ENCODE measurements at regions not wholly inside any gene's neighbourhood (a gene's known extent, or its start where the extent isn't known, plus 50 kb on each side); places are given as distances from the start of the nearest gene placed in this dataset.

- no peak for DNase-seq (ENCODE audit: low read depth)
Measured at GRCh38 chr5:88144219-88145001, 124.2 kb downstream of the TMEM161B start.

- no peak for DNase-seq (ENCODE audit: low read depth)
Measured at GRCh38 chr5:88143693-88144218, 124.9 kb downstream of the TMEM161B start.

GRCh38 chr5:88142886-88143692 is 125.6 kb downstream of the TMEM161B start:
- DNase-seq (ENCODE audit: low read depth), result no peak

- no peak for DNase-seq (ENCODE audit: low read depth)
Measured at GRCh38 chr5:88142636-88142885, 126.1 kb downstream of the TMEM161B start.

- DNase-seq (ENCODE audit: low read depth), result peak; percentile 56
Measured at GRCh38 chr5:88140856-88141752, 127.5 kb downstream of the TMEM161B start.

GRCh38 chr5:88140396-88140855 is 128.2 kb downstream of the TMEM161B start:
- no peak for DNase-seq (ENCODE audit: low read depth)

GRCh38 chr5:88130211-88130815 is 138.3 kb downstream of the TMEM161B start:
- DNase-seq (ENCODE audit: low read depth), result no peak

GRCh38 chr5:88128813-88129212 is 139.8 kb downstream of the TMEM161B start:
- DNase-seq (ENCODE audit: low read depth), result no peak

- no peak for DNase-seq (ENCODE audit: low read depth)
Measured at GRCh38 chr5:88119535-88120125, 149.0 kb downstream of the TMEM161B start.

GRCh38 chr5:88118179-88118578 is 150.5 kb downstream of the TMEM161B start:
- DNase-seq (ENCODE audit: low read depth), result no peak

- no peak for DNase-seq (ENCODE audit: low read depth)
Measured at GRCh38 chr5:88117546-88117945, 151.1 kb downstream of the TMEM161B start.

GRCh38 chr5:88116396-88116795 is 152.2 kb downstream of the TMEM161B start:
- DNase-seq (ENCODE audit: low read depth), result no peak

GRCh38 chr5:88115211-88115610 is 153.4 kb downstream of the TMEM161B start:
- no peak for DNase-seq (ENCODE audit: low read depth)

- no peak for DNase-seq (ENCODE audit: low read depth)
Measured at GRCh38 chr5:88113429-88113828, 155.2 kb downstream of the TMEM161B start.

- DNase-seq (ENCODE audit: low read depth), result no peak
Measured at GRCh38 chr5:88109818-88110217, 158.8 kb downstream of the TMEM161B start.

- DNase-seq (ENCODE audit: low read depth), result no peak
Measured at GRCh38 chr5:88108490-88109279, 160.0 kb downstream of the TMEM161B start.

- no peak for DNase-seq (ENCODE audit: low read depth)
Measured at GRCh38 chr5:88094906-88095496, 173.6 kb downstream of the TMEM161B start.

GRCh38 chr5:88094403-88094802 is 174.2 kb downstream of the TMEM161B start:
- DNase-seq (ENCODE audit: low read depth), result no peak

- DNase-seq (ENCODE audit: low read depth), result no peak
Measured at GRCh38 chr5:88093765-88094164, 174.9 kb downstream of the TMEM161B start.
